Prostate gland (tissue), 2 donors: ENCODE measurements at regions not wholly inside any gene's neighbourhood (a gene's known extent, or its start where the extent isn't known, plus 50 kb on each side); places are given as distances from the start of the nearest gene placed in this dataset.

ENCODE experiments used
- CTCF ChIP-seq, 4 experiments: fragments of 200-600 bp in 2 of 4; fragments of 450-650 bp in 2 of 4; sonication (generic) in 2 of 4; IDR thresholded peaks; 1 replicate in 3 of 4; 2 replicates in 1 of 4; pipeline ENCODE4 v1.5.1; 2016 to 2019; ENCODE audit warnings: antibody characterized with exemption in 4 of 4, mild to moderate bottlenecking in 2 of 4, moderate library complexity in 2 of 4
- POLR2A ChIP-seq: fragments of 450-650 bp; IDR thresholded peaks from one replicate; pipeline ENCODE4 v1.6.1; 2016; ENCODE audit warnings: antibody characterized with exemption, mild to moderate bottlenecking

DNA sequence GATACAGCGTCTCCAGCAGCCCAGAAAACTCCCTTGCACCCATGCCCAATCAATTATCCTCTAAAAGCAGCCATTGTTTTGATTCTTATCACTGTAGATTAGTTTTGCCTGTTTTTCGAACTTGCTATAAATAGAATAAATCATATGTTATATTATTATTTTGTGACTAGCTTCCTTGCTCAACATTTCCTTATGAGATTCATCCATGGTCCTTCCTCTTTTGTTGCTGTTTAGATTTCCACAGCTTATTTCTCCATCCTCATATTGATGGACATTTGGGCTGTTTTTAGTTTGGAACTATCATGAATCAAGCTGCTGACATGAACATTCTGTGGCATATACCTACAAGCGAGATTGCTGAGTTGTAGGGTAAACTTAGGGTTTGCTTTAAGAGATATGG, 595.3 kb downstream of the BCOR start:
- TF ChIP-seq POLR2A: no peak
- no peak for TF ChIP-seq CTCF (IDR thresholded peaks at IDR 0.05)
